GM18507 (cell line): ENCODE measurements at regions not wholly inside any gene's neighbourhood (a gene's known extent, or its start where the extent isn't known, plus 50 kb on each side); places are given as distances from the start of the nearest gene placed in this dataset.
"Not testable (repeated sequence)": the region's sequence is repeated elsewhere in the genome, so short reads cannot be mapped to it uniquely, and the experiment has no call there.

ENCODE experiments used
- DNase-seq: peaks from one replicate; pipeline ENCODE4 v3.0.0; 2011; ENCODE audit warnings: low read depth; ENCODE audit not compliant: insufficient read length; ENCODE audit errors: extremely low spot score
- FAIRE-seq: peaks from 2 replicates; lab custom pipeline; 2011; peaks lifted over from hg19 to GRCh38; lab: Jason Lieb, UNC

- FAIRE-seq (no peak), DNase-seq (no peak)
Measured at GRCh38 chr13:110808138-110808537, 94.6 kb downstream of the ING1 start.

- DNase-seq (no peak), FAIRE-seq (no peak)
Measured at GRCh38 chr13:110809871-110810486, 96.5 kb downstream of the ING1 start.

GRCh38 chr13:110811008-110811720 lies 97.7 kb downstream of the ING1 start:
- no peak for FAIRE-seq
- no peak for DNase-seq

GRCh38 chr13:110811771-110812120 lies 98.2 kb downstream of the ING1 start:
- DNase-seq = no peak
- no peak for FAIRE-seq

- DNase-seq = no peak
Measured at GRCh38 chr13:110812121-110812868, 98.8 kb downstream of the ING1 start.

GRCh38 chr13:110812869-110813645 lies 99.6 kb downstream of the ING1 start:
- FAIRE-seq = no peak
- no peak for DNase-seq

More at GRCh38 chr13:110812121-110812868, 98.8 kb downstream of the ING1 start:
- FAIRE-seq = no peak

GRCh38 chr13:110813646-110814624 lies 100.4 kb downstream of the ING1 start:
- DNase-seq (no peak), FAIRE-seq (no peak)

- FAIRE-seq (no peak), DNase-seq (no peak)
Measured at GRCh38 chr13:110815471-110816204, 99.2 kb downstream of the ANKRD10 start.

GRCh38 chr13:110816500-110816899 lies 98.4 kb downstream of the ANKRD10 start:
- FAIRE-seq (no peak), DNase-seq (no peak)

GRCh38 chr13:110817143-110817542 lies 97.7 kb downstream of the ANKRD10 start:
- FAIRE-seq = no peak
- no peak for DNase-seq

- DNase-seq (no peak), FAIRE-seq (no peak)
Measured at GRCh38 chr13:110818747-110819146, 96.1 kb downstream of the ANKRD10 start.

GRCh38 chr13:110819203-110820014 lies 95.5 kb downstream of the ANKRD10 start:
- FAIRE-seq = peak; percentile 80
- DNase-seq = peak; percentile 75

- DNase-seq = no peak
- FAIRE-seq = no peak
Measured at GRCh38 chr13:110820322-110820721, 94.5 kb downstream of the ANKRD10 start.

- not testable (repeated sequence) for FAIRE-seq, DNase-seq
Measured at GRCh38 chr13:110821837-110822668, 92.8 kb downstream of the ANKRD10 start.

- no peak for FAIRE-seq
- no peak for DNase-seq
Measured at GRCh38 chr13:110822669-110822945, 92.3 kb downstream of the ANKRD10 start.

GRCh38 chr13:110824702-110825300 lies 90.1 kb downstream of the ANKRD10 start:
- no peak for DNase-seq
- FAIRE-seq = no peak
